Neural progenitor cell (in vitro differentiated cells): ENCODE measurements at regions not wholly inside any gene's neighbourhood (a gene's known extent, or its start where the extent isn't known, plus 50 kb on each side); places are given as distances from the start of the nearest gene placed in this dataset.

Source experiments
- EZH2 ChIP-seq: fragments of 200-600 bp; sonication (generic); IDR thresholded peaks from 2 replicates; pipeline ENCODE4 v1.6.1; 2017; ENCODE audit warnings: antibody characterized with exemption, mild to moderate bottlenecking, moderate library complexity
- TF ChIP-seq, protein P1 (sequence below): fragments of 200-600 bp; sonication (generic); IDR thresholded peaks from 2 replicates; pipeline ENCODE4 v1.5.1; 2017; ENCODE audit warnings: antibody characterized with exemption, mild to moderate bottlenecking

DNA sequence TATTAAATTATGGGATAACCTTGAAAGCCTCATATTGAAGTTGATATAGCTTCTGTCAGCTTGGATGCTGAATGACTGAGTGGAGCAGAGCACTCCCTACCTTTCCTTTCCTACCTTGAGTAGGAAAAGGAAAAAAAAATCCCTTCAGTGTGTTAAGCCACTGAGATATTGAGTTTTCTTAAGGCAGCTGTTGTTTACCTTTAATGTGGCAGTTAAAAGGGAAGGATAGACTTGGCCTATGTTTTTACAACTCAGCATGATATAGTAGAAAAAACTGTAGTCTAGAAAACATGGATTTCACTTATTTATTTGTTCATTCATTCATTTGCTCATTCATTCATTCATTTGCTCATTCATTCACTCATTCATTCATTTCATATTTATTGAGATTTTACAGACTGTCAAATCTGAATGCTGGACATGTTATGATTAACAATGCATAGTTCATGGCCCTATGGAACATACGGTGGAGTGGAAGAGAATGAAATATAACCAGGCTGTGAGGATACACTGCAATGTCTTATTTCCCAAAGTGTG is 131.5 kb upstream of the MAN1A1 start:
- TF ChIP-seq, protein P1, sequence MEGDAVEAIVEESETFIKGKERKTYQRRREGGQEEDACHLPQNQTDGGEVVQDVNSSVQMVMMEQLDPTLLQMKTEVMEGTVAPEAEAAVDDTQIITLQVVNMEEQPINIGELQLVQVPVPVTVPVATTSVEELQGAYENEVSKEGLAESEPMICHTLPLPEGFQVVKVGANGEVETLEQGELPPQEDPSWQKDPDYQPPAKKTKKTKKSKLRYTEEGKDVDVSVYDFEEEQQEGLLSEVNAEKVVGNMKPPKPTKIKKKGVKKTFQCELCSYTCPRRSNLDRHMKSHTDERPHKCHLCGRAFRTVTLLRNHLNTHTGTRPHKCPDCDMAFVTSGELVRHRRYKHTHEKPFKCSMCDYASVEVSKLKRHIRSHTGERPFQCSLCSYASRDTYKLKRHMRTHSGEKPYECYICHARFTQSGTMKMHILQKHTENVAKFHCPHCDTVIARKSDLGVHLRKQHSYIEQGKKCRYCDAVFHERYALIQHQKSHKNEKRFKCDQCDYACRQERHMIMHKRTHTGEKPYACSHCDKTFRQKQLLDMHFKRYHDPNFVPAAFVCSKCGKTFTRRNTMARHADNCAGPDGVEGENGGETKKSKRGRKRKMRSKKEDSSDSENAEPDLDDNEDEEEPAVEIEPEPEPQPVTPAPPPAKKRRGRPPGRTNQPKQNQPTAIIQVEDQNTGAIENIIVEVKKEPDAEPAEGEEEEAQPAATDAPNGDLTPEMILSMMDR = no peak
- TF ChIP-seq EZH2 = no peak
